SK-N-SH (cell line): ENCODE measurements at regions not wholly inside any gene's neighbourhood (a gene's known extent, or its start where the extent isn't known, plus 50 kb on each side); places are given as distances from the start of the nearest gene placed in this dataset.

Source experiments
- CTCF ChIA-PET: fragments of 300-600, 350-600 bp; formaldehyde crosslinking; extraction: SDS; loops from one replicate; lab custom pipeline; 2021; lab: Yijun Ruan, JAX
- POLR2A ChIA-PET: fragments of 350-600 bp; sonication (Branson Sonifier 250); formaldehyde crosslinking; extraction: SDS; loops from one replicate; lab custom pipeline; 2020; ENCODE audit warnings: antibody characterized with exemption, inconsistent platforms; lab: Yijun Ruan, JAX
- DNase-seq: peaks from one replicate; pipeline ENCODE4 v3.0.0; 2012
- H2AFZ ChIP-seq: fragments of 200-600 bp; sonication (generic); 2 replicates; pipeline ENCODE4 v1.8.1; 2016; ENCODE audit warnings: antibody characterized with exemption, mild to moderate bottlenecking, low read depth
- H3F3A ChIP-seq: fragments of 200-600 bp; sonication (generic); replicated peaks from 2 replicates; pipeline ENCODE3; 2016; ENCODE audit warnings: antibody characterized with exemption, mild to moderate bottlenecking; ENCODE audit not compliant: insufficient read depth
- H3K27ac ChIP-seq, 2 experiments: fragments of 200-500 bp in 1 of 2; fragments of 200-600 bp in 1 of 2; sonication (Bioruptor generic) in 1 of 2; sonication (generic), shearing (Covaris generic) in 1 of 2; 2 replicates each; pipeline versions ENCODE4 v1.5.1 to v1.6.1; 2014 to 2016; ENCODE audit warnings: low read depth in 2 of 2, inconsistent platforms in 1 of 2, low read length in 1 of 2, mild to moderate bottlenecking in 1 of 2, mixed read lengths in 1 of 2
- H3K27me3 ChIP-seq: fragments of 200-600 bp; sonication (generic), shearing (Covaris generic); 2 replicates; pipeline ENCODE4 v1.6.1; 2016; ENCODE audit warnings: mixed run types; ENCODE audit not compliant: insufficient read depth
- H3K36me3 ChIP-seq, 2 experiments: fragments of 200-500 bp in 1 of 2; fragments of 200-600 bp in 1 of 2; sonication (Bioruptor generic) in 1 of 2; sonication (generic) in 1 of 2; replicated peaks in 1 of 2; 2 replicates each; pipeline versions ENCODE3 to v1.5.1; 2014 to 2016; ENCODE audit warnings: low read length in 1 of 2, mild to moderate bottlenecking in 1 of 2; ENCODE audit not compliant: insufficient read depth in 2 of 2, control insufficient read depth in 1 of 2
- H3K4me1 ChIP-seq, 2 experiments: fragments of 200-500 bp in 1 of 2; fragments of 200-600 bp in 1 of 2; sonication (Bioruptor generic) in 1 of 2; sonication (generic), shearing (Covaris generic) in 1 of 2; 2 replicates each; pipeline versions ENCODE4 v1.5.1 to v1.6.1; 2014 to 2016; ENCODE audit warnings: low read depth in 1 of 2, low read length in 1 of 2, mixed run types in 1 of 2; ENCODE audit not compliant: insufficient read depth in 2 of 2, control insufficient read depth in 1 of 2
- H3K4me2 ChIP-seq: fragments of 200-600 bp; sonication (generic), shearing (Covaris generic); 2 replicates; pipeline ENCODE4 v1.6.1; 2017; ENCODE audit warnings: mixed run types
- H3K4me3 ChIP-seq, 2 experiments: fragments of 200-500 bp in 1 of 2; fragments of 200-600 bp in 1 of 2; sonication (Bioruptor generic) in 1 of 2; sonication (generic), shearing (Covaris generic) in 1 of 2; 2 replicates each; pipeline versions ENCODE4 v1.5.1 to v1.8.1; 2014 to 2016; ENCODE audit warnings: low read depth in 2 of 2, inconsistent platforms in 1 of 2, low read length in 1 of 2, mild to moderate bottlenecking in 1 of 2, mixed read lengths in 1 of 2, moderate library complexity in 1 of 2
- H3K79me2 ChIP-seq: fragments of 200-600 bp; sonication (generic); 2 replicates; pipeline ENCODE4 v1.8.1; 2017; ENCODE audit warnings: mild to moderate bottlenecking; ENCODE audit not compliant: insufficient read depth
- H3K9ac ChIP-seq: fragments of 200-600 bp; sonication (generic); 2 replicates; pipeline ENCODE4 v1.6.1; 2017; ENCODE audit warnings: mixed run types
- H3K9me2 ChIP-seq: fragments of 200-600 bp; sonication (generic); 2 replicates; pipeline ENCODE4 v1.6.1; 2017; ENCODE audit warnings: mixed run types
- H3K9me3 ChIP-seq: fragments of 200-600 bp; sonication (generic); 2 replicates; pipeline ENCODE4 v1.6.1; 2017; ENCODE audit warnings: mixed run types, mild to moderate bottlenecking, moderate library complexity
- H4K20me1 ChIP-seq: fragments of 200-600 bp; sonication (generic); 2 replicates; pipeline ENCODE4 v1.6.1; 2017; ENCODE audit warnings: mild to moderate bottlenecking, mixed run types; ENCODE audit not compliant: insufficient read depth
- JUND ChIP-seq: IDR thresholded peaks from 2 replicates; pipeline ENCODE4 v1.4.0; 2012
- NRF1 ChIP-seq: IDR thresholded peaks from 2 replicates; pipeline ENCODE4 v1.6.1; 2012; ENCODE audit warnings: low read depth, mild to moderate bottlenecking, low read length
- POLR2AphosphoS5 ChIP-seq: IDR thresholded peaks from 2 replicates; pipeline ENCODE4 v1.6.1; 2012; ENCODE audit warnings: low read depth, low read length
- RAD21 ChIP-seq: IDR thresholded peaks from 2 replicates; pipeline ENCODE4 v1.6.1; 2012; ENCODE audit warnings: mild to moderate bottlenecking, low read length
- RCOR1 ChIP-seq: fragments of 150-350 bp; IDR thresholded peaks from 2 replicates; pipeline ENCODE4 v1.6.1; 2017; ENCODE audit warnings: antibody characterized with exemption, low read length
- RFX5 ChIP-seq: IDR thresholded peaks from 2 replicates; pipeline ENCODE4 v1.6.1; 2012; ENCODE audit warnings: mild to moderate bottlenecking, improper control_type of control experiment, low read length
- SIN3A ChIP-seq: IDR thresholded peaks from 2 replicates; pipeline ENCODE4 v1.6.1; 2012; ENCODE audit warnings: low read depth, mild to moderate bottlenecking, low read length, moderate library complexity, borderline replicate concordance
- TAF1 ChIP-seq: IDR thresholded peaks from 2 replicates; pipeline ENCODE4 v1.6.1; 2012; ENCODE audit warnings: low read depth, mild to moderate bottlenecking, low read length, moderate library complexity, borderline replicate concordance
- WGBS: methylation state at CpG from one replicate; pipeline ENCODE4 v1.1.6; 2017; ENCODE audit warnings: low lambda C conversion rate; 5-methylcytosine and 5-hydroxymethylcytosine counted together
- TF ChIP-seq, protein P1 (sequence below): IDR thresholded peaks from 2 replicates; pipeline ENCODE4 v1.4.0; 2012; ENCODE audit warnings: low read depth, borderline replicate concordance
- TF ChIP-seq, protein P2 (sequence below): fragments of 150-350 bp; IDR thresholded peaks from 2 replicates; pipeline ENCODE4 v1.6.1; 2016; ENCODE audit warnings: mild to moderate bottlenecking, low read depth, low read length
- TF ChIP-seq, protein P3 (sequence below): IDR thresholded peaks from 2 replicates; pipeline ENCODE4 v1.6.1; 2012; ENCODE audit warnings: mild to moderate bottlenecking, low read depth, low read length, moderate library complexity
- TF ChIP-seq, protein P4 (sequence below): IDR thresholded peaks from 2 replicates; pipeline ENCODE4 v1.4.0; 2012; ENCODE audit warnings: low read depth, borderline replicate concordance
- TF ChIP-seq, protein P5 (sequence below): IDR thresholded peaks from 2 replicates; pipeline ENCODE4 v1.4.0; 2012; ENCODE audit warnings: low read depth

DNA sequence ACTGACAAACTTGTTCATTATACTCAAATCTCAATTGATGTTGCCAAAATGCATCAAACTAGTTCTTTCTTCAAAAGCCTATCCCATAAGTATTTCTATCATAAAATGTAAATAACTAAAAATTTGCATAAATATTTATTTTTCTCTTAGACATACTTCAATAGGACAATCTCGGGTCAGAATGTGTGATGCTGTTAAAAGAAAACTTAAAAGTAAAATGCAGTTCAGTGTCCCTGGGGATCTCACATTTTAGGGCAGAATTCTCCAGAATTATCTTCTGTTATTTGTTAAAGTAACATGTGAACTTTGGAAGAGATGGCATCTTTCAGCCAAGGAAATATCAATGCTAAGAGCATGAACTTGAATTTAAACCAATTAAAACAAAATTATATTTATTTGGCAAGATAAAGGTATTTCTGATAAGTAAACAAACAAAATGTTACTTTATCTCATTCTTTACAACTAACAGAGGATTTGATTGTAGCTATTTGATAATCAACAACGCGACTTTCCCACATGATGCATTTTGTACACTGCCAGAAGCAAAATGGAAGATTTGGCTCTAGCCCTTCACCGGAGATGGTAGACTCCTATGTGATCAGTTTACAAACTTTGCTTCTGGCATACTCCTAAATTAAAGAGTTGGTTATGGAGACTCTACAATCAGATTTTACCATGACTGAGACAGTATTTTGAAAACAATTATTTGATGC, 169.5 kb upstream of the EDNRB start:
- DNase-seq: no peak
- Histone ChIP-seq H3K9me3 (no peaks in the 10 kb centered on the region), H4K20me1 (no peaks in the 10 kb centered on the region), H3K36me3 (no peaks in the 10 kb centered on the region), H3K27me3 (no peaks in the 10 kb centered on the region), H2AFZ (no peak overlapping the region), H3K9ac (no peak overlapping the region), H3K4me2 (no peak overlapping the region), H3K4me3 (no peak overlapping the region), H3K79me2 (no peaks in the 10 kb centered on the region), H3K27ac (no peak overlapping the region), H3F3A (peaks cover 2% of the 10 kb centered on the region), H3K4me1 (no peaks in the 10 kb centered on the region), H3K9me2 (no peaks in the 10 kb centered on the region)
- POLR2A ChIA-PET: no interaction called here
- WGBS: 37% methylated on average over 4 of the region's 4 CpGs
- no peak for TF ChIP-seq RFX5
- TF ChIP-seq POLR2AphosphoS5: no peak
- TF ChIP-seq, protein P1, sequence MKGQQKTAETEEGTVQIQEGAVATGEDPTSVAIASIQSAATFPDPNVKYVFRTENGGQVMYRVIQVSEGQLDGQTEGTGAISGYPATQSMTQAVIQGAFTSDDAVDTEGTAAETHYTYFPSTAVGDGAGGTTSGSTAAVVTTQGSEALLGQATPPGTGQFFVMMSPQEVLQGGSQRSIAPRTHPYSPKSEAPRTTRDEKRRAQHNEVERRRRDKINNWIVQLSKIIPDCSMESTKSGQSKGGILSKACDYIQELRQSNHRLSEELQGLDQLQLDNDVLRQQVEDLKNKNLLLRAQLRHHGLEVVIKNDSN: no peak
- TF ChIP-seq RAD21: no peak
- no peak for TF ChIP-seq RCOR1
- TF ChIP-seq, protein P2, sequence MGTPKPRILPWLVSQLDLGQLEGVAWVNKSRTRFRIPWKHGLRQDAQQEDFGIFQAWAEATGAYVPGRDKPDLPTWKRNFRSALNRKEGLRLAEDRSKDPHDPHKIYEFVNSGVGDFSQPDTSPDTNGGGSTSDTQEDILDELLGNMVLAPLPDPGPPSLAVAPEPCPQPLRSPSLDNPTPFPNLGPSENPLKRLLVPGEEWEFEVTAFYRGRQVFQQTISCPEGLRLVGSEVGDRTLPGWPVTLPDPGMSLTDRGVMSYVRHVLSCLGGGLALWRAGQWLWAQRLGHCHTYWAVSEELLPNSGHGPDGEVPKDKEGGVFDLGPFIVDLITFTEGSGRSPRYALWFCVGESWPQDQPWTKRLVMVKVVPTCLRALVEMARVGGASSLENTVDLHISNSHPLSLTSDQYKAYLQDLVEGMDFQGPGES: no peak
- no peak for TF ChIP-seq NRF1
- TF ChIP-seq, protein P3, sequence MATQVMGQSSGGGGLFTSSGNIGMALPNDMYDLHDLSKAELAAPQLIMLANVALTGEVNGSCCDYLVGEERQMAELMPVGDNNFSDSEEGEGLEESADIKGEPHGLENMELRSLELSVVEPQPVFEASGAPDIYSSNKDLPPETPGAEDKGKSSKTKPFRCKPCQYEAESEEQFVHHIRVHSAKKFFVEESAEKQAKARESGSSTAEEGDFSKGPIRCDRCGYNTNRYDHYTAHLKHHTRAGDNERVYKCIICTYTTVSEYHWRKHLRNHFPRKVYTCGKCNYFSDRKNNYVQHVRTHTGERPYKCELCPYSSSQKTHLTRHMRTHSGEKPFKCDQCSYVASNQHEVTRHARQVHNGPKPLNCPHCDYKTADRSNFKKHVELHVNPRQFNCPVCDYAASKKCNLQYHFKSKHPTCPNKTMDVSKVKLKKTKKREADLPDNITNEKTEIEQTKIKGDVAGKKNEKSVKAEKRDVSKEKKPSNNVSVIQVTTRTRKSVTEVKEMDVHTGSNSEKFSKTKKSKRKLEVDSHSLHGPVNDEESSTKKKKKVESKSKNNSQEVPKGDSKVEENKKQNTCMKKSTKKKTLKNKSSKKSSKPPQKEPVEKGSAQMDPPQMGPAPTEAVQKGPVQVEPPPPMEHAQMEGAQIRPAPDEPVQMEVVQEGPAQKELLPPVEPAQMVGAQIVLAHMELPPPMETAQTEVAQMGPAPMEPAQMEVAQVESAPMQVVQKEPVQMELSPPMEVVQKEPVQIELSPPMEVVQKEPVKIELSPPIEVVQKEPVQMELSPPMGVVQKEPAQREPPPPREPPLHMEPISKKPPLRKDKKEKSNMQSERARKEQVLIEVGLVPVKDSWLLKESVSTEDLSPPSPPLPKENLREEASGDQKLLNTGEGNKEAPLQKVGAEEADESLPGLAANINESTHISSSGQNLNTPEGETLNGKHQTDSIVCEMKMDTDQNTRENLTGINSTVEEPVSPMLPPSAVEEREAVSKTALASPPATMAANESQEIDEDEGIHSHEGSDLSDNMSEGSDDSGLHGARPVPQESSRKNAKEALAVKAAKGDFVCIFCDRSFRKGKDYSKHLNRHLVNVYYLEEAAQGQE: no peak
- CTCF ChIA-PET: no interaction called here

DNA sequence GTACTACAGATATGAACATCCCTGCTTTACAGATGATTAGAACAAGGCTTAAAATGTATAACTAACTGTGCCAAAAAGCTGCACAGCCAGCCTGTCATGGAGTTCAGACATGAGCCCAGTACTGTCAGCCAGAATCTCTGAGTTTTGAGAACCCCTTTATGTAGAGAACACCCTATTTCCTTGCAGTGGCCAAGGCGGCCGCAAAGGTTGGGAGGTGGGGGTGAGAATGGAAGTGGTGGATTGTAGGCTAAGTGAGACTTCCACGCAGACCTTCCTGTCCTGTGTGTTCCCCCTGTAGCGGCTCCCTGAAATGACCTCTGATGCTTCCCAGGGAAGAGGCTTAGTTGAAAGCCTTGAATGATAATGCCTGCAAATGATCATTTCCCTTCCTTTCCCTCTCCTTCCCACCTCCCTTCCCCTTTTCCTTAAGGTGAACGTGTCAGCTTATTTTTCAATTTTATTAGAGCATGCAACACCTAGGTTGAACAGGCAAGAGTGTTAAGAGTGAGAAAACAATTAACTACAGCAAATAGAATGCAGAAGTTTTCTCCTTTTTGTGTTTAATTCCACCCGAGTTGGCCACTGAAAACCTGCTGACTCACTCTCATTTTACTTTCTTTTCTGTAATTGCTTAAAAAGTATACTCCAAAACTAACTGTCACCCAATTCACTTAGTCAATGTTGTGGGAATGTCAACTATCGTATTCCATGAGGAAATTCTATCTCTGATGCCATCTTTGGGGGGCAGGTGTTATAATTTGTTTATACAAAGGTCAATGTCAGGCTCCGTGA, 167.0 kb upstream of the EDNRB start:
- CTCF ChIA-PET: no interaction called here
- H3K4me3 ChIP-seq: peak overlapping the region in 1 of 2 experiments; percentile 21; a peak in 1 of 4 replicates
- peak overlapping the region; percentile 51 for H3K4me2 ChIP-seq
- H4K20me1 ChIP-seq: no peaks in the 10 kb centered on the region
- no peaks in the 10 kb centered on the region for H3K27me3 ChIP-seq
- H3F3A ChIP-seq: peaks cover 2% of the 10 kb centered on the region
- H3K9me3 ChIP-seq: no peaks in the 10 kb centered on the region
- POLR2A ChIA-PET: no interaction called here
- no peaks in the 10 kb centered on the region for H3K36me3 ChIP-seq
- no peak for DNase-seq
- H3K27ac ChIP-seq: no peak overlapping the region
- H3K9ac ChIP-seq: no peak overlapping the region
- H3K79me2 ChIP-seq: no peaks in the 10 kb centered on the region
- H3K4me1 ChIP-seq: no peaks in the 10 kb centered on the region
- WGBS: 22% methylated on average over 8 of the region's 8 CpGs
- H3K9me2 ChIP-seq: no peaks in the 10 kb centered on the region
- H2AFZ ChIP-seq: no peak overlapping the region; the same call in 1 of the 2 replicates
- TF ChIP-seq, protein P4, sequence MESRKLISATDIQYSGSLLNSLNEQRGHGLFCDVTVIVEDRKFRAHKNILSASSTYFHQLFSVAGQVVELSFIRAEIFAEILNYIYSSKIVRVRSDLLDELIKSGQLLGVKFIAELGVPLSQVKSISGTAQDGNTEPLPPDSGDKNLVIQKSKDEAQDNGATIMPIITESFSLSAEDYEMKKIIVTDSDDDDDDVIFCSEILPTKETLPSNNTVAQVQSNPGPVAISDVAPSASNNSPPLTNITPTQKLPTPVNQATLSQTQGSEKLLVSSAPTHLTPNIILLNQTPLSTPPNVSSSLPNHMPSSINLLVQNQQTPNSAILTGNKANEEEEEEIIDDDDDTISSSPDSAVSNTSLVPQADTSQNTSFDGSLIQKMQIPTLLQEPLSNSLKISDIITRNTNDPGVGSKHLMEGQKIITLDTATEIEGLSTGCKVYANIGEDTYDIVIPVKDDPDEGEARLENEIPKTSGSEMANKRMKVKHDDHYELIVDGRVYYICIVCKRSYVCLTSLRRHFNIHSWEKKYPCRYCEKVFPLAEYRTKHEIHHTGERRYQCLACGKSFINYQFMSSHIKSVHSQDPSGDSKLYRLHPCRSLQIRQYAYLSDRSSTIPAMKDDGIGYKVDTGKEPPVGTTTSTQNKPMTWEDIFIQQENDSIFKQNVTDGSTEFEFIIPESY: no peak
- TF ChIP-seq POLR2AphosphoS5 (no peak), SIN3A (no peak), JUND (no peak), TAF1 (no peak)
- TF ChIP-seq, protein P5, sequence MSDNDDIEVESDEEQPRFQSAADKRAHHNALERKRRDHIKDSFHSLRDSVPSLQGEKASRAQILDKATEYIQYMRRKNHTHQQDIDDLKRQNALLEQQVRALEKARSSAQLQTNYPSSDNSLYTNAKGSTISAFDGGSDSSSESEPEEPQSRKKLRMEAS: no peak
- TF ChIP-seq, protein P2: no peak
